HepG2 (cell line): ENCODE measurements at regions not wholly inside any gene's neighbourhood (a gene's known extent, or its start where the extent isn't known, plus 50 kb on each side); places are given as distances from the start of the nearest gene placed in this dataset.

Experiments used
- ATAC-seq: fragments of 200-7000 bp; cut with Tn5 transposase; 3 replicates; pipeline ENCODE4 v1.9.1; 2020; ENCODE audit warnings: mild to moderate bottlenecking, moderate library complexity
- BruUV-seq: library from RNA; stranded (reverse); fragments of 400-500 nt; replicated peaks from 2 replicates; lab custom pipeline; 2021; lab: Mats Ljungman, UMichigan
- CTCF ChIA-PET: fragments of 300-600 bp; formaldehyde crosslinking; extraction: SDS; loops from one replicate; lab custom pipeline; 2021; ENCODE audit warnings: low total read pairs, inconsistent platforms, low intra/inter-chr PET ratio; lab: Yijun Ruan, JAX
- POLR2A ChIA-PET: fragments of 350-600 bp; sonication (Branson Sonifier 250); formaldehyde crosslinking; loops from one replicate; lab custom pipeline; 2020; ENCODE audit warnings: antibody characterized with exemption, inconsistent platforms; lab: Yijun Ruan, JAX
- DNase-seq: peaks from one replicate; pipeline ENCODE4 v3.0.0-alpha.2; 2015; ENCODE audit warnings: low spot score
- FAIRE-seq: peaks from 3 replicates; lab custom pipeline; 2011; peaks lifted over from hg19 to GRCh38; lab: Jason Lieb, UNC
- H2AFZ ChIP-seq: one replicate; pipeline ENCODE4 v1.6.1; 2011; ENCODE audit warnings: low read length, inconsistent platforms
- H3K27ac ChIP-seq: fragments of 300-600 bp; 3 replicates; pipeline ENCODE4 v1.8.0; 2011; ENCODE audit warnings: mixed run types, mild to moderate bottlenecking, mixed read lengths, low read length, inconsistent platforms; ENCODE audit not compliant: insufficient read depth; ENCODE audit errors: extremely low read length
- H3K27me3 ChIP-seq, 2 experiments: fragments of 200-600 bp in 1 of 2; 2 replicates in 1 of 2; 3 replicates in 1 of 2; pipeline versions ENCODE4 v1.6.0 to v1.8.0; 2011; ENCODE audit warnings: low read length in 2 of 2, mild to moderate bottlenecking in 2 of 2, moderate library complexity in 2 of 2, inconsistent platforms in 1 of 2; ENCODE audit not compliant: insufficient read depth in 2 of 2, control insufficient read depth in 1 of 2
- H3K36me3 ChIP-seq, 2 experiments: fragments of 200-600 bp in 1 of 2; replicated peaks in 1 of 2; 2 replicates in 1 of 2; 3 replicates in 1 of 2; pipeline versions ENCODE4 v1.5.1 to v1.8.0; 2011; ENCODE audit warnings: low read length in 2 of 2, inconsistent platforms in 1 of 2; ENCODE audit not compliant: insufficient read depth in 2 of 2, control insufficient read depth in 1 of 2
- H3K4me1 ChIP-seq: 2 replicates; pipeline ENCODE4 v1.5.1; 2012; ENCODE audit warnings: low read length, inconsistent platforms; ENCODE audit not compliant: insufficient read depth
- H3K4me2 ChIP-seq: 2 replicates; pipeline ENCODE4 v1.6.0; 2011; ENCODE audit warnings: low read depth, low read length, inconsistent platforms
- H3K4me3 ChIP-seq, 3 experiments: fragments of 200-600 bp in 1 of 3; sonication (generic), shearing (Covaris generic) in 1 of 3; replicated peaks in 1 of 3; 2 replicates each; pipeline ENCODE4 v1.5.1; 2011 to 2016; ENCODE audit warnings: low read length in 3 of 3, inconsistent platforms in 2 of 3, low read depth in 2 of 3, mild to moderate bottlenecking in 2 of 3, control low read depth in 1 of 3, mixed read lengths in 1 of 3; ENCODE audit not compliant: insufficient read depth in 1 of 3
- H3K79me2 ChIP-seq: one replicate; pipeline ENCODE4 v1.6.1; 2011; ENCODE audit warnings: low read length, inconsistent platforms; ENCODE audit not compliant: insufficient read depth
- H3K9ac ChIP-seq: 2 replicates; pipeline ENCODE4 v1.6.0; 2011; ENCODE audit warnings: mild to moderate bottlenecking, low read depth, low read length, inconsistent platforms; ENCODE audit not compliant: insufficient read depth
- H3K9me3 ChIP-seq: 2 replicates; pipeline ENCODE4 v1.5.1; 2012; ENCODE audit warnings: mild to moderate bottlenecking, low read length
- H4K20me1 ChIP-seq: 2 replicates; pipeline ENCODE4 v1.6.0; 2011; ENCODE audit warnings: inconsistent platforms, mild to moderate bottlenecking, low read length, moderate library complexity; ENCODE audit not compliant: insufficient read depth
- DMAP1 ChIP-seq: IDR thresholded peaks from 2 replicates; pipeline ENCODE4 v1.6.1; 2016
- GFI1 ChIP-seq: sonication (generic); formaldehyde crosslinking; IDR thresholded peaks from 2 replicates; pipeline ENCODE4 v1.5.0; 2020; ENCODE audit warnings: missing genetic modification reagents, mild to moderate bottlenecking, borderline replicate concordance
- HES4 ChIP-seq: sonication (generic); formaldehyde crosslinking; IDR thresholded peaks from 2 replicates; pipeline ENCODE4 v1.9.0; 2021; ENCODE audit warnings: mild to moderate bottlenecking, missing genetic modification reagents, borderline replicate concordance
- MYPOP ChIP-seq: sonication (generic); formaldehyde crosslinking; IDR thresholded peaks from 2 replicates; pipeline ENCODE4 v1.8.1; 2023; ENCODE audit warnings: mild to moderate bottlenecking, moderate library complexity, missing genetic modification reagents
- SALL2 ChIP-seq: sonication (generic); formaldehyde crosslinking; IDR thresholded peaks from 2 replicates; pipeline ENCODE4 v1.8.1; 2023; ENCODE audit warnings: mild to moderate bottlenecking, missing genetic modification reagents, inconsistent platforms
- ZNF713 ChIP-seq: sonication (generic); formaldehyde crosslinking; IDR thresholded peaks from 2 replicates; pipeline ENCODE4 v1.4.0; 2020; ENCODE audit warnings: mild to moderate bottlenecking, missing genetic modification reagents
- WGBS: methylation state at CpG from one replicate; pipeline ENCODE4 v1.1.6; 2017; ENCODE audit warnings: low lambda C conversion rate; 5-methylcytosine and 5-hydroxymethylcytosine counted together
- in situ Hi-C: cut with HindIII; loops from 2 replicates; pipeline ENCODE4 v1.10.0; 2017; ENCODE audit warnings: low pct_unique_long_range_greater_than_20kb; ENCODE audit not compliant: extremely low pct_ligation_motif_present
- intact Hi-C: fragments of 100-400 bp; cut with micrococcal nuclease; formaldehyde crosslinking; loops from one replicate; pipeline ENCODE4 v1.10.0; 2022; ENCODE audit not compliant: unreplicated experiment
- TF ChIP-seq, protein P1 (sequence below): IDR thresholded peaks from 2 replicates; pipeline ENCODE4 v1.6.1; 2018; ENCODE audit warnings: missing genetic modification reagents
- TF ChIP-seq, protein P2 (sequence below): sonication (generic); formaldehyde crosslinking; IDR thresholded peaks from 2 replicates; pipeline ENCODE4 v1.8.1; 2023; ENCODE audit warnings: mild to moderate bottlenecking, missing genetic modification reagents, borderline replicate concordance

- no peaks in the 10 kb centered on the region for H3K27me3 ChIP-seq
- H3K79me2 ChIP-seq, result no peaks in the 10 kb centered on the region
- CTCF ChIA-PET, result no interaction called here
- no peaks in the 10 kb centered on the region for H3K36me3 ChIP-seq
- FAIRE-seq, result no peak
- 0% methylated on average over 3 of the region's 3 CpGs for WGBS
- H3K27ac ChIP-seq, result no peak overlapping the region
- BruUV-seq, result no TSS peak
- TF ChIP-seq, protein P1, sequence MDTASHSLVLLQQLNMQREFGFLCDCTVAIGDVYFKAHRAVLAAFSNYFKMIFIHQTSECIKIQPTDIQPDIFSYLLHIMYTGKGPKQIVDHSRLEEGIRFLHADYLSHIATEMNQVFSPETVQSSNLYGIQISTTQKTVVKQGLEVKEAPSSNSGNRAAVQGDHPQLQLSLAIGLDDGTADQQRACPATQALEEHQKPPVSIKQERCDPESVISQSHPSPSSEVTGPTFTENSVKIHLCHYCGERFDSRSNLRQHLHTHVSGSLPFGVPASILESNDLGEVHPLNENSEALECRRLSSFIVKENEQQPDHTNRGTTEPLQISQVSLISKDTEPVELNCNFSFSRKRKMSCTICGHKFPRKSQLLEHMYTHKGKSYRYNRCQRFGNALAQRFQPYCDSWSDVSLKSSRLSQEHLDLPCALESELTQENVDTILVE (CRISPR knock-in tag), result no peak
- TF ChIP-seq DMAP1, result no peak
- TF ChIP-seq SALL2, result no peak
- no peak for DNase-seq
- intact Hi-C loops (loop anchor here (5.0 kb wide), 2 partner anchors 307 to 1697 kb away; no protein-coding TSS in a partner anchor), in situ Hi-C loops (loop anchor here (25.0 kb wide), 1 partner anchor 1557 kb away; no protein-coding TSS in a partner anchor)
- H4K20me1 ChIP-seq, result no peaks in the 10 kb centered on the region
- no peak overlapping the region for H2AFZ ChIP-seq
- ATAC-seq, result no peak; the same call in 2 of the 3 replicates
- no peak overlapping the region for H3K4me2 ChIP-seq
- H3K4me1 ChIP-seq, result no peaks in the 10 kb centered on the region
- POLR2A ChIA-PET, result no interaction called here
- no peaks in the 10 kb centered on the region for H3K9me3 ChIP-seq
- no peak overlapping the region for H3K4me3 ChIP-seq
- H3K9ac ChIP-seq, result no peak overlapping the region
These were observed 493.1 kb upstream of the MAP3K7 start for GRCh38 chr6:91079969-91080368.

DNA sequence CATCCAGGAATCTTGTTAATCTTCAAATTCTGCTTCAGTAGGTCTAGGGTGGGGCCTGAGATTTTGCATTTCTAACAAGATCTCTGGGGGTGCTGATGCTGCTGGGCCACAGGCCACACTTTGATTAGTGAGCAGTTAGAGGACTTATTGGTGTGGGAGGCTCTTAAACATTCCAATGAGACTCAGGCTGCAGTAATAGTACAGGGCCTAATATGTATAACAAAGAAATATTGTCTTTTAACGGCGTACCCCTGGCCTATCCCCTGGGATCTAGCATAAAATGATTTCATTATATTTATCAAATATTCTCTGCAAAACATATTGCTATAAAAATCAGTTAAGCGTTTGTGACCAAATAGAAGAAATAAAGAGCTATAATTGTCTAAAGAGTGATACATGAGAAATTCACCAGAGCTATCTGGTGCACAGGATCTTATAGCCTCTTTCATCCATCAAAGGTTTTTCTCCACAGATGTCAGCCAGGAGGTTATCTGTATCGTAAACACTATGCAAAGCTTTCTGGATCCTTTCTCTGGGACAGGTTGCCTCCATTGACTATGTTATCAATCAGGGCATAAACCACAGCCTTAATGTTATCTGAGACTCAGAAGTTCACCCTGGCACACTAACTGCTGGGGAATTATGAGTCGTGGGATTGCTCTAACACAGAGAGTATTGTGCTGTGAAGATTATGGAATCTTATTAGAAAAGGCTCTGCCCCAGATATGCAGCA is 488.5 kb upstream of the MAP3K7 start:
- intact Hi-C loops (no loop called here), in situ Hi-C loops (loop anchor here (25.0 kb wide), 1 partner anchor 1562 kb away; no protein-coding TSS in a partner anchor)
- Histone ChIP-seq H3K36me3 (no peaks in the 10 kb centered on the region), H3K4me2 (no peak overlapping the region), H3K4me3 (no peak overlapping the region), H3K27me3 (no peaks in the 10 kb centered on the region), H2AFZ (no peak overlapping the region), H3K4me1 (no peaks in the 10 kb centered on the region), H4K20me1 (no peaks in the 10 kb centered on the region), H3K79me2 (no peaks in the 10 kb centered on the region), H3K27ac (no peak overlapping the region), H3K9ac (no peak overlapping the region), H3K9me3 (no peaks in the 10 kb centered on the region)
- no TSS peak for BruUV-seq
- CTCF ChIA-PET, result no interaction called here
- DNase-seq, result no peak
- ATAC-seq, result no peak
- TF ChIP-seq HES4 (no peak), ZNF713 (CRISPR knock-in tag) (no peak), GFI1 (CRISPR knock-in tag) (no peak), MYPOP (no peak)
- TF ChIP-seq, protein P2, sequence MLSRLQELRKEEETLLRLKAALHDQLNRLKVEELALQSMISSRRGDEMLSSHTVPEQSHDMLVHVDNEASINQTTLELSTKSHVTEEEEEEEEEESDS, result no peak
- POLR2A ChIA-PET, result no interaction called here
- FAIRE-seq, result no peak
- 0% methylated on average over 5 of the region's 5 CpGs for WGBS
